ENCODE measurements at regions not wholly inside any gene's neighbourhood (a gene's known extent, or its start where the extent isn't known, plus 50 kb on each side); places are given as distances from the start of the nearest gene placed in this dataset.

DNA sequence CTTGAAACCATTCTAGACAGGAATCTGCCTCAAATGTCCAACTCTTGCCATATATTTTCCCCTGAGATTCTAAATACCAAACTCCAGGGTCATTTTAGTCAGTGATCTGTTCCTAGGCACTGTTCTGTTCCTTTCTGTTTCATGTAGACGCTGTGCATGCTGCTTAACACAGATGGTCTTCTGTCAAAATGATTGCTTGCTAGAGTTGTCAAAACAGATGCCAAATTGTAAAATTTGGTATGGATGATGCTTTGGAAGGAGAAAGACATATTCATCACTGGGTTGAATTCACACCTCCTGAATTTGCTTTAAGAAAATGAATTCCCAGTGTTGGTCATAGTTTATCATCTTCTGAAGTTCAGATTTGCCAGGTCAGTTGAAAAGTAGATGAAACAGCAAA is 425.9 kb downstream of the ETS1 start:
- Histone ChIP-seq H3K36me3 (no peaks in the 10 kb centered on the region), H3K27me3 (replicated peaks; ENCODE audit: insufficient read depth) (no peaks in the 10 kb centered on the region), H3K4me1 (ENCODE audit: control insufficient read depth in 1 of 2, low read depth in 2 of 2) (peaks cover 8 to 10% of the 10 kb centered on the region in 2 donors), H3K27ac (no peak overlapping the region), H3K9me3 (no peaks in the 10 kb centered on the region), H3K4me3 (no peak overlapping the region)
- TF ChIP-seq CTCF (IDR thresholded peaks at IDR 0.05), result no peak
- no peak for DNase-seq (ENCODE audit: low spot score)
- ATAC-seq (ENCODE audit: insufficient number of reproducible peaks, low FRiP score, low read depth), result no peak

GRCh38 chr11:128158860-128159259 is 428.5 kb downstream of the ETS1 start:
- Histone ChIP-seq H3K4me1 (ENCODE audit: control insufficient read depth in 1 of 2, low read depth in 2 of 2) (peaks cover 8% of the 10 kb centered on the region in 2 donors), H3K27ac (no peak overlapping the region), H3K9me3 (no peaks in the 10 kb centered on the region), H3K4me3 (no peak overlapping the region), H3K36me3 (no peaks in the 10 kb centered on the region), H3K27me3 (replicated peaks; ENCODE audit: insufficient read depth) (no peaks in the 10 kb centered on the region)
- TF ChIP-seq CTCF (IDR thresholded peaks at IDR 0.05), result no peak
- no peak for ATAC-seq (ENCODE audit: insufficient number of reproducible peaks, low FRiP score, low read depth)
- no peak for DNase-seq (ENCODE audit: low spot score)

DNA sequence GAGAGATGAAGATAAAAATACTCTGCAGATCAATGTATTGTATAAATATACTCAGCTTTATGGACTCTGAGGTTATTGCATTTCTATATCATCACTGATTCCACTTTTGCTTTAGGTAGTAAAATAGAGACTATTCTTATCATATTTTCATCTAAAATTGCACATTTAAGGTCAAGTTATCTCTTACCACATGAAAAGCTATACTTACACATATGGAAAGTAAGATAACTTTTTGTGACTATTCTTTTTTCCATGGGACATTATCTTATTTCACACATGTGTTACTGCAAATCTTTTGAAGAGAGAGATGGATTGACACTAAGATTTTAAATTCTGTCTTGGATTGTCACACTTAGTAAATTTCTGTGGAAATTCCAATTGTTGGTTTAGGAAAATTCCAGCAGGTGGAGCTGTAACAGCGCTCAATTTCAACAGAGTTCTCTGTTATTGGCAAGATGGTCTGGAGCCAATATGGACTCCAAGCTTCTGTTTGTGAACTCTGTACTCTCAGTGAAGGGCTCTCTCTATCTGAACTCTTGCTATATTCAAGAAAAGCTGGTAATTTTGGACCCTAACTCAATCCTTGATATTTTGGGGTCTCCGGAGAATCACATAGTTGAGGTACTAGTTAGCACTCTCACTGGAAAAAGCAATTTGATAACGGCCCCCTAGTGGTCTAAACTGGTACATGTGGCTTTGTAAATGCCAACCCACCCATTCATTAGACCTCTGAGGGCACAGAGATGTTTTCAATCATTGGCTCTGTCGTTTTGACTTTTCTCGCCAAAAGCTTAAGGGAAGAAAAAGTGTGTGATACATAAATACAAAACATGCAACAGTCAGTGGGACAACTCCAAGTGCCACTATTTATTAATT is 429.7 kb downstream of the ETS1 start:
- no peaks in the 10 kb centered on the region for H3K27me3 ChIP-seq (replicated peaks; ENCODE audit: insufficient read depth)
- peak overlapping the region; percentile 52 for H3K4me3 ChIP-seq
- no peak overlapping the region for H3K27ac ChIP-seq
- H3K36me3 ChIP-seq, result no peaks in the 10 kb centered on the region
- DNase-seq (ENCODE audit: low spot score), result no peak
- peak; percentile 90 for TF ChIP-seq CTCF (IDR thresholded peaks at IDR 0.05)
- peak; percentile 75 for ATAC-seq (ENCODE audit: insufficient number of reproducible peaks, low FRiP score, low read depth)
- no peaks in the 10 kb centered on the region for H3K9me3 ChIP-seq
- peaks cover under 1% of the 10 kb centered on the region in 2 donors for H3K4me1 ChIP-seq (ENCODE audit: control insufficient read depth in 1 of 2, low read depth in 2 of 2)

GRCh38 chr11:128156486-128156885 is 430.9 kb downstream of the ETS1 start:
- no peaks in the 10 kb centered on the region for H3K27me3 ChIP-seq (replicated peaks; ENCODE audit: insufficient read depth)
- no peaks in the 10 kb centered on the region for H3K36me3 ChIP-seq
- TF ChIP-seq CTCF (IDR thresholded peaks at IDR 0.05), result no peak
- no peak overlapping the region for H3K4me3 ChIP-seq
- ATAC-seq (ENCODE audit: insufficient number of reproducible peaks, low FRiP score, low read depth) (no peak), DNase-seq (ENCODE audit: low spot score) (no peak)
- no peaks in the 10 kb centered on the region for H3K9me3 ChIP-seq
- no peaks in the 10 kb centered on the region for H3K4me1 ChIP-seq (ENCODE audit: control insufficient read depth in 1 of 2, low read depth in 2 of 2)
- H3K27ac ChIP-seq, result no peak overlapping the region

- H3K27me3 ChIP-seq (replicated peaks; ENCODE audit: insufficient read depth), result no peaks in the 10 kb centered on the region
- ATAC-seq (ENCODE audit: insufficient number of reproducible peaks, low FRiP score, low read depth) (no peak), DNase-seq (ENCODE audit: low spot score) (no peak)
- H3K27ac ChIP-seq, result no peak overlapping the region
- no peak for TF ChIP-seq CTCF (IDR thresholded peaks at IDR 0.05)
- H3K36me3 ChIP-seq, result no peaks in the 10 kb centered on the region
- no peaks in the 10 kb centered on the region for H3K9me3 ChIP-seq
- H3K4me3 ChIP-seq, result no peak overlapping the region
- no peaks in the 10 kb centered on the region for H3K4me1 ChIP-seq (ENCODE audit: control insufficient read depth in 1 of 2, low read depth in 2 of 2)
These were observed 431.8 kb downstream of the ETS1 start for GRCh38 chr11:128155590-128155989.
